Calu3 (cell line): ENCODE measurements at regions not wholly inside any gene's neighbourhood (a gene's known extent, or its start where the extent isn't known, plus 50 kb on each side); places are given as distances from the start of the nearest gene placed in this dataset.
"Not testable (repeated sequence)": the region's sequence is repeated elsewhere in the genome, so short reads cannot be mapped to it uniquely, and the experiment has no call there.

Experiments
- BruUV-seq: library from RNA; stranded (reverse); fragments of 400-500 nt; replicated peaks from 2 replicates; lab custom pipeline; 2021; lab: Mats Ljungman, UMichigan
- CTCF ChIA-PET: fragments of 300-600 bp; sonication (Branson Sonifier 250); formaldehyde crosslinking; loops from one replicate; lab custom pipeline; 2022; ENCODE audit warnings: antibody characterized with exemption; lab: Charles Lee
- DNase-seq: peaks from one replicate; pipeline ENCODE4 v3.0.0; 2022
- H3K27ac Mint-ChIP-seq: one replicate; pipeline ENCODE4 v1.8.0; 2022; ENCODE audit warnings: mixed read lengths; ENCODE audit not compliant: unreplicated experiment
- H3K27me3 Mint-ChIP-seq: one replicate; pipeline ENCODE4 v1.8.0; 2022; ENCODE audit warnings: mixed read lengths; ENCODE audit not compliant: unreplicated experiment
- H3K36me3 Mint-ChIP-seq: one replicate; pipeline ENCODE4 v1.8.0; 2022; ENCODE audit warnings: mild to moderate bottlenecking, moderate library complexity, mixed read lengths; ENCODE audit not compliant: insufficient read depth, unreplicated experiment
- H3K4me1 Mint-ChIP-seq: one replicate; pipeline ENCODE4 v1.8.0; 2022; ENCODE audit warnings: mild to moderate bottlenecking, low read depth, mixed read lengths; ENCODE audit not compliant: unreplicated experiment
- H3K4me3 Mint-ChIP-seq: one replicate; pipeline ENCODE4 v1.8.0; 2022; ENCODE audit warnings: mild to moderate bottlenecking, low read depth, moderate library complexity, mixed read lengths; ENCODE audit not compliant: unreplicated experiment
- H3K9me3 Mint-ChIP-seq: one replicate; pipeline ENCODE4 v1.8.0; 2022; ENCODE audit warnings: low read depth, mixed read lengths; ENCODE audit not compliant: unreplicated experiment
- intact Hi-C: fragments of 100-400 bp; cut with micrococcal nuclease; formaldehyde crosslinking; loops from one replicate; pipeline ENCODE4 v1.10.0; 2022; ENCODE audit not compliant: unreplicated experiment
- TF ChIP-seq, protein P1 (sequence below): fragments of 200-600 bp; IDR thresholded peaks from one replicate; pipeline ENCODE4 v1.8.0; 2022; ENCODE audit warnings: antibody characterized with exemption; ENCODE audit not compliant: unreplicated experiment

DNA sequence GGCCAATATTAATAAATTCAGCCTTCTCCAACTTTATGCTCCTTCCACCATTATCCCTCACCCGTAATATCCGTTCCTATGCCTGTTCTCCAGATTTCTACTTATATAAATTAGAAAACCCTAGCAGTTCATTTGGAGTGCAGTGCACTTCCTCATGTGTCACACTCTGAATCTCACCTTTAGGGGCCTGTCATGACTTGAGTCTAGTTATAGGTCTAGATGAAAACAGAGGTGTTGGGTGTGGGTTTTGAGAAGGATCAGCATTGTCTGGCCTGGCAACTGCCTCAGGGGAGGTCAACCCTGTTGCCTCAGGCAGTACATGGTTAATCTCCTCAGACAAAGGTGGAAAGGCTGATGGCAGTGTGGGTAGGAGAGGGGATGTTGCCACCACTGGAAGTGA is 876.8 kb downstream of the FAT4 start:
- no peaks in the 10 kb centered on the region for H3K36me3 Mint-ChIP-seq
- H3K4me1 Mint-ChIP-seq: peaks cover 8% of the 10 kb centered on the region
- H3K9me3 Mint-ChIP-seq: no peaks in the 10 kb centered on the region
- no peak overlapping the region for H3K4me3 Mint-ChIP-seq
- no peak for DNase-seq
- TF ChIP-seq, protein P1, sequence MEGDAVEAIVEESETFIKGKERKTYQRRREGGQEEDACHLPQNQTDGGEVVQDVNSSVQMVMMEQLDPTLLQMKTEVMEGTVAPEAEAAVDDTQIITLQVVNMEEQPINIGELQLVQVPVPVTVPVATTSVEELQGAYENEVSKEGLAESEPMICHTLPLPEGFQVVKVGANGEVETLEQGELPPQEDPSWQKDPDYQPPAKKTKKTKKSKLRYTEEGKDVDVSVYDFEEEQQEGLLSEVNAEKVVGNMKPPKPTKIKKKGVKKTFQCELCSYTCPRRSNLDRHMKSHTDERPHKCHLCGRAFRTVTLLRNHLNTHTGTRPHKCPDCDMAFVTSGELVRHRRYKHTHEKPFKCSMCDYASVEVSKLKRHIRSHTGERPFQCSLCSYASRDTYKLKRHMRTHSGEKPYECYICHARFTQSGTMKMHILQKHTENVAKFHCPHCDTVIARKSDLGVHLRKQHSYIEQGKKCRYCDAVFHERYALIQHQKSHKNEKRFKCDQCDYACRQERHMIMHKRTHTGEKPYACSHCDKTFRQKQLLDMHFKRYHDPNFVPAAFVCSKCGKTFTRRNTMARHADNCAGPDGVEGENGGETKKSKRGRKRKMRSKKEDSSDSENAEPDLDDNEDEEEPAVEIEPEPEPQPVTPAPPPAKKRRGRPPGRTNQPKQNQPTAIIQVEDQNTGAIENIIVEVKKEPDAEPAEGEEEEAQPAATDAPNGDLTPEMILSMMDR: no peak
- H3K27me3 Mint-ChIP-seq: no peaks in the 10 kb centered on the region
- CTCF ChIA-PET: no interaction called here
- intact Hi-C loops: no loop called here
- no peak overlapping the region for H3K27ac Mint-ChIP-seq
- no TSS peak for BruUV-seq

DNA sequence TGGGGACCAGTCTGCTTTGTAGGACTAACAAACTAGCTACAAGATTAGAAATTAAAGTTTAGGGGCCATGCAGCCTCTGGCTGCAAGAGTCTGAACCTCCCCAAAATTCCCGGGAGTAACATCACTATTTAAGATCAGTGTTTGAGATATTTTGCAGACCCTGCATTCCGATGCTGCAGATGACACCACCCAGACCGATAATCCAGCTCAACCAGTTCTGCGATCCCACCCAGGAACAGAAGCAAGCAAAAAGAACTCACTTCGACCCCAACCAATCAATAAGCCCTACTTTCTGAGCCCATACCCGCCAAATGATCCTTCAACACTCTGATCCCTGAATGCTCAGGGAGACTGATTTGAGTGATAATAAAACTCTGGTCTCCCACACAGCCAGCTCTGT is 877.8 kb downstream of the FAT4 start:
- intact Hi-C loops: no loop called here
- no peaks in the 10 kb centered on the region for H3K9me3 Mint-ChIP-seq
- no peaks in the 10 kb centered on the region for H3K36me3 Mint-ChIP-seq
- no peak overlapping the region for H3K27ac Mint-ChIP-seq
- CTCF ChIA-PET: no interaction called here
- TF ChIP-seq, protein P1: no peak
- DNase-seq: no peak
- no peak overlapping the region for H3K4me3 Mint-ChIP-seq
- peaks cover 8% of the 10 kb centered on the region for H3K4me1 Mint-ChIP-seq
- no TSS peak for BruUV-seq
- H3K27me3 Mint-ChIP-seq: no peaks in the 10 kb centered on the region

DNA sequence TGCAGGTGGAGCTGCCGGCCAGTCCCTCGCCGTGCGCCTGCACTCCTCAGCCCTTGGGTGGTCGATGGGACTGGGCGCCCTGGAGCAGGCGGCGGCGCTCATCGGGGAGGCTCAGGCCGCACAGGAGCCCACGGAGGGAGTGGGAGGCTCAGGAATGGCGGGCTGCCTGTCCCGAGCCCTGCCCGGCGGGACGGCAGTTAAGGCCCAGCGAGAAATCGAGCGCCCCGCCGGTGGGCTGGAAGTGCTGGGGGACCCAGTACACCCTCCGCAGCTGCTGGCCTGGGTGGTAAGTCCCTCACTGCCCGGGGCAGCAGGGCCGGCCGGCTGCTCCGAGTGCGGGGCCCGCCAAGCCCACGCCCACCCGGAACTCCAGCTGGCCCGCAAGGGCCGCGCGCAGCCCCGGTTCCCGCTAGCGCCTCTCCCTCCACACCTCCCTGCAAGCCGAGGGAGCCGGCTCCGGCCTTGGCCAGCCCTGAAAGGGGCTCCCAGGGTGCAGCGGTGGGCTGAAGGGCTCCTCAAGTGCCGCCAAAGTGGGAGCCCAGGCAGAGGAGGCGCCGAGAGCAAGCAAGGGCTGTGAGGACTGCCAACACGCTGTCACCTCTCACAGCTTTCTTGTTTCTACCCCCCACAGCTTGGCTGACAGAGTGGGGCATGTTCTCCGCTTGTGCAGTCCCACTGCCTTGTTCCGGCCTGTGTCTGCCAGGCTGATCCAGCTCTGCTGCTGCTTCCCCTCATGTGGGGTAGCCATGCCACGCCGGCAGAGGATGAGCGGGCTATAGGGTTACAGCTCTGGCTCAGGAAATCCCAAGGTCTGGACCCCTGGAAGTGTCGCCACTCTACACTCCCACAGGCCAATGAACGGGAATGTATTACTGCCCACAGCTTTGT is 886.7 kb downstream of the FAT4 start:
- not testable (repeated sequence) for BruUV-seq

DNA sequence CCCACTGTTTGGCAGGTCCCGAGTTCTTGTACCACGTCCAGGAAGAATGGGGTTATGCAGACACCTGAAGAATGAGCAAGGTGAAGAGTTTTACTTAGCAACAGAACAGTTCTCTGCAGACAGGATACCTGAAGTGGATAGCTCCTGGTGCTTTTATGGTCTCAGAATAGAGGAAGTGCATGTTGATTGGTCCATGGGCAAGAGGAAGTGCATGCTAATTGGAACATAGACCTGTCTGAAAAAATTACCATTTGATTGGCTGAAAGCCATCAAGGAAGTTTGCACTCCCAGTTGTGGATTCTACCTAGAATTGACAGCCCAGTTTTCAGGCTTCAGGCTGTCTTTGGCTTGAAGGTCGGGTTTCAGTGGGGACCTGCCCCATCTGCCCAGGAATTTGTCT is 887.5 kb downstream of the FAT4 start:
- CTCF ChIA-PET: no interaction called here
- no peak for DNase-seq
- H3K4me3 Mint-ChIP-seq: no peak overlapping the region

More for the DNA sequence above, 886.7 kb downstream of the FAT4 start:
- H3K36me3 Mint-ChIP-seq, CTCF ChIA-PET, H3K27ac Mint-ChIP-seq, H3K4me1 Mint-ChIP-seq, DNase-seq, H3K27me3 Mint-ChIP-seq, intact Hi-C loops, H3K9me3 Mint-ChIP-seq, H3K4me3 Mint-ChIP-seq: not testable (repeated sequence)

More for the DNA sequence above, 887.5 kb downstream of the FAT4 start:
- TF ChIP-seq, protein P1: no peak
- H3K27me3 Mint-ChIP-seq: no peaks in the 10 kb centered on the region
- BruUV-seq: no TSS peak
- no peaks in the 10 kb centered on the region for H3K36me3 Mint-ChIP-seq
- H3K9me3 Mint-ChIP-seq: no peaks in the 10 kb centered on the region
- H3K27ac Mint-ChIP-seq: no peak overlapping the region
- no peaks in the 10 kb centered on the region for H3K4me1 Mint-ChIP-seq
- intact Hi-C loops: no loop called here
